Gastrocnemius medialis (tissue), 4 donors: ENCODE measurements at regions not wholly inside any gene's neighbourhood (a gene's known extent, or its start where the extent isn't known, plus 50 kb on each side); places are given as distances from the start of the nearest gene placed in this dataset.

Experiments
- ATAC-seq, 2 donors: fragments of 150-250 bp; one replicate each; pipeline ENCODE4 v1.9.1; 2016
- DNase-seq, 2 donors: peaks; one replicate each; pipeline ENCODE4 v3.0.0-alpha.2; 2019
- H3K27ac ChIP-seq, 4 donors: fragments of 200-600 bp; sonication (generic); 1 replicate in 1 of 4; 2 replicates in 3 of 4; pipeline ENCODE4 v1.5.1; 2016 to 2018; ENCODE audit warnings: mild to moderate bottlenecking in 2 of 4, moderate library complexity in 1 of 4
- H3K27me3 ChIP-seq, 3 donors: fragments of 200-600 bp; sonication (generic) in 2 of 3; 1 replicate in 1 of 3; 2 replicates in 2 of 3; pipeline versions ENCODE4 v1.5.1 to v1.6.0; 2016 to 2019; ENCODE audit warnings: mild to moderate bottlenecking in 1 of 3, moderate library complexity in 1 of 3
- H3K36me3 ChIP-seq, 2 donors: fragments of 200-600 bp; sonication (generic) in 1 of 2; one replicate each; pipeline ENCODE4 v1.5.1; 2017 to 2018
- H3K4me1 ChIP-seq, 2 donors: fragments of 200-600 bp; sonication (generic) in 1 of 2; one replicate each; pipeline ENCODE4 v1.5.1; 2016 to 2017; ENCODE audit warnings: mild to moderate bottlenecking in 2 of 2
- H3K4me3 ChIP-seq, 4 donors: fragments of 200-600 bp; sonication (generic) in 3 of 4; 1 replicate in 1 of 4; 2 replicates in 3 of 4; pipeline ENCODE4 v1.5.1; 2016 to 2019; ENCODE audit warnings: mild to moderate bottlenecking in 2 of 4
- H3K9me3 ChIP-seq, 3 donors: fragments of 200-600 bp; sonication (generic) in 2 of 3; 1 replicate in 1 of 3; 2 replicates in 2 of 3; pipeline ENCODE4 v1.5.1; 2016 to 2019
- POLR2A ChIP-seq, 2 donors: fragments of 450-650 bp; IDR thresholded peaks; one replicate each; pipeline ENCODE4 v1.6.1; 2017; ENCODE audit warnings: antibody characterized with exemption in 2 of 2, mild to moderate bottlenecking in 2 of 2, moderate library complexity in 2 of 2
- in situ Hi-C, 4 donors: fragments of 200-750 bp; cut with MboI; loops; one replicate each; pipeline versions ENCODE4 v1.15.0 to v1.8.0; 2017; ENCODE audit warnings: low sequenced_read_pairs in 4 of 4
- intact Hi-C: fragments of 100-400 bp; cut with DNase I; formaldehyde crosslinking; loops from one replicate; pipeline ENCODE4 v1.15.1; 2023; ENCODE audit warnings: low total_unique reads
- TF ChIP-seq, protein P1 (sequence below), 5 experiments: fragments of 450-650 bp in 3 of 5; fragments of 200-600 bp in 2 of 5; sonication (generic) in 2 of 5; IDR thresholded peaks in 4 of 5; conservative IDR thresholded peaks in 1 of 5; 1 replicate in 4 of 5; 2 replicates in 1 of 5; pipeline ENCODE4 v1.5.1; 2016 to 2019; ENCODE audit warnings: antibody characterized with exemption in 5 of 5, mild to moderate bottlenecking in 3 of 5, moderate library complexity in 3 of 5

DNA sequence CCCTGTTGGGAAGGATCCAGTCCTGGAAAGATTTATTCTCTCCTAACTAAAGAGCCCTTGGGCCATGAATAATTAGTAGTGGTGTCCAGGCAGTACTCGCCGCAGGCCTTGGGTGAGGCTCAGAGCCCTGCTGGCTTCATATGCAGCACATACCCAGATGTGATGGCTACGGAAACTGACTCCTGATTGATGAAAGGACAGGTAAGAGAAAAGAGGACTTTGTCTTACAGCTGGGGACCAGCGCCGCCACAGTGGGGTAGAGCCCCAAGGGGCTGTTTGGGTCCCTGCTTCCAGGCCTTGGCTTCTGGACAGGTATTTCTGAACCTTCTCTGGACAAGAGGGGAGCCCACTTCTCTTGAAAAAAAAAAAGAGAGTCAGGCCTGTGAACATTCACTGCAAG lies 1680.8 kb downstream of the EFNB2 start:
- Histone ChIP-seq H3K27ac (no peak overlapping the region), H3K27me3 (no peaks in the 10 kb centered on the region), H3K4me3 (no peak overlapping the region), H3K9me3 (no peaks in the 10 kb centered on the region), H3K36me3 (no peaks in the 10 kb centered on the region), H3K4me1 (no peaks in the 10 kb centered on the region)
- DNase-seq (no peak), ATAC-seq (no peak)
- in situ Hi-C loops (no loop called here), intact Hi-C loops (no loop called here)
- TF ChIP-seq, protein P1, sequence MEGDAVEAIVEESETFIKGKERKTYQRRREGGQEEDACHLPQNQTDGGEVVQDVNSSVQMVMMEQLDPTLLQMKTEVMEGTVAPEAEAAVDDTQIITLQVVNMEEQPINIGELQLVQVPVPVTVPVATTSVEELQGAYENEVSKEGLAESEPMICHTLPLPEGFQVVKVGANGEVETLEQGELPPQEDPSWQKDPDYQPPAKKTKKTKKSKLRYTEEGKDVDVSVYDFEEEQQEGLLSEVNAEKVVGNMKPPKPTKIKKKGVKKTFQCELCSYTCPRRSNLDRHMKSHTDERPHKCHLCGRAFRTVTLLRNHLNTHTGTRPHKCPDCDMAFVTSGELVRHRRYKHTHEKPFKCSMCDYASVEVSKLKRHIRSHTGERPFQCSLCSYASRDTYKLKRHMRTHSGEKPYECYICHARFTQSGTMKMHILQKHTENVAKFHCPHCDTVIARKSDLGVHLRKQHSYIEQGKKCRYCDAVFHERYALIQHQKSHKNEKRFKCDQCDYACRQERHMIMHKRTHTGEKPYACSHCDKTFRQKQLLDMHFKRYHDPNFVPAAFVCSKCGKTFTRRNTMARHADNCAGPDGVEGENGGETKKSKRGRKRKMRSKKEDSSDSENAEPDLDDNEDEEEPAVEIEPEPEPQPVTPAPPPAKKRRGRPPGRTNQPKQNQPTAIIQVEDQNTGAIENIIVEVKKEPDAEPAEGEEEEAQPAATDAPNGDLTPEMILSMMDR (IDR thresholded peaks at IDR 0.05 in 4 of 5, conservative IDR thresholded peaks at IDR 0.05 in 1 of 5) = no peak
- TF ChIP-seq POLR2A (IDR thresholded peaks at IDR 0.05) = no peak

DNA sequence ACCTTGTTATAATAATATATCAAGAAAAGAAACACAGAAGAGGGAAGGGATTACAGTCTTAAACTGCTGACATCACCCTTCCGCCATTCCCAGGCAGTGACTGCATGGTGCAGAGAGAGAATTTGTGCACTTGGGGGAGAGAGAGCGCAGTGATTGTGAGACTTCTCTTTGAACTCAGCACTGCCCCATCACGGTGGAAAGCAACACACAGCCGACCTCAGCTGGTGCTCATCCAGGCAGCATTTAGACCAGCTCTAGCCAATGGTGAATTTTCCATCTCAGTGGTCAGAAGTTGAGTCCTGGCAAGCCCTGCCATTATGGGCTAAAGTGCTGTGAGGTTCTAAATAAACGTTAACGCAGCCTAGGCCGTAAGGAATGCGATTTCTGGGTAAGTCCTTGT lies 1681.5 kb downstream of the EFNB2 start:
- ATAC-seq (no peak), DNase-seq (no peak)
- intact Hi-C loops = no loop called here
- H3K4me3 ChIP-seq = no peak overlapping the region
- no peaks in the 10 kb centered on the region for H3K27me3 ChIP-seq
- in situ Hi-C loops = no loop called here
- H3K9me3 ChIP-seq = no peaks in the 10 kb centered on the region
- no peaks in the 10 kb centered on the region for H3K4me1 ChIP-seq
- no peak for TF ChIP-seq POLR2A (IDR thresholded peaks at IDR 0.05)
- TF ChIP-seq, protein P1 (IDR thresholded peaks at IDR 0.05 in 4 of 5, conservative IDR thresholded peaks at IDR 0.05 in 1 of 5) = no peak
- no peaks in the 10 kb centered on the region for H3K36me3 ChIP-seq
- no peak overlapping the region for H3K27ac ChIP-seq

DNA sequence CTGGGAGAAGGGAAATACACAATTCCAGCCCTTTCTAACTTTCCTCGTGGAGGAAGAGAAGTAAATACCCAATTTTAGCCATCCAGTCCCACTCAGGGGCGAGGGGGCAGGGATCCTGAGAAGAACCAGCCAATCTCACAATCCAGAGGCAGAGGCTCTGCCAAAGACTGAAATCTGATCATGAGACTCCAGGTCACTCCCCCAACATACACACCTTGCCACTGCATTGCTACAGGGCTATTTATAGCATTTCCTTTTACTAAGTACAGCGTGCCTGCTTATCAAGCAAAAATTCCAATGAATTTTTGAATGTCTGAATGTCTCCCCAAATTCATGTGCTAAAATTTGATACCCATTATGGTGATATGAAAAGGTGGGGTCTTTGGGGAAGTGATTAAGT lies 1687.5 kb downstream of the EFNB2 start:
- intact Hi-C loops (no loop called here), in situ Hi-C loops (no loop called here)
- H3K9me3 ChIP-seq = no peaks in the 10 kb centered on the region
- no peak overlapping the region for H3K27ac ChIP-seq
- no peaks in the 10 kb centered on the region for H3K4me1 ChIP-seq
- ATAC-seq (no peak), DNase-seq (no peak)
- no peak overlapping the region for H3K4me3 ChIP-seq
- TF ChIP-seq, protein P1 (IDR thresholded peaks at IDR 0.05 in 4 of 5, conservative IDR thresholded peaks at IDR 0.05 in 1 of 5) = no peak
- no peak for TF ChIP-seq POLR2A (IDR thresholded peaks at IDR 0.05)
- H3K27me3 ChIP-seq = no peaks in the 10 kb centered on the region
- no peaks in the 10 kb centered on the region for H3K36me3 ChIP-seq

DNA sequence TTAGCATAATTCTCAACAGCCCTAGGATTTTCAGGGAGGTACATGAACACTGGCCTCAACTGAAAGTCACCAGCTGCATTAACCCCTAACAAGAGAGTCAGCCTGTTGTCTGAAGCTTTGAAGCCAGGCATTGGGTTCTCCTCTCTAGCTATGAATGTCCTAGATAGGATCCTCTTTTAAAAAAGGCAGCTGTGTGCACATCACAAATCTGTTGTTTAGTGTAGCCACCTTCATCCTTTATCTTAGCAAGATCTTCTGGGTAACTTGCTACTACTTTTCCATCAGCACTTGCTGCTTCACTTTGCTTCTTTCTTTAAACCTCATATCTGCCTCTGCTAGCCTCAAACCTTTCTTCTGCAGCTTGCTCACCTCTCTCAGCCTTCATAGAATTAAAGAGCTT lies 1692.1 kb downstream of the EFNB2 start:
- Histone ChIP-seq H3K36me3 (no peaks in the 10 kb centered on the region), H3K4me1 (no peaks in the 10 kb centered on the region), H3K27me3 (no peaks in the 10 kb centered on the region), H3K9me3 (no peaks in the 10 kb centered on the region), H3K27ac (no peak overlapping the region), H3K4me3 (no peak overlapping the region)
- ATAC-seq = no peak
- no peak for TF ChIP-seq POLR2A (IDR thresholded peaks at IDR 0.05)
- TF ChIP-seq, protein P1 (IDR thresholded peaks at IDR 0.05 in 4 of 5, conservative IDR thresholded peaks at IDR 0.05 in 1 of 5) = no peak
- in situ Hi-C loops = no loop called here
- no peak for DNase-seq
- intact Hi-C loops = no loop called here

DNA sequence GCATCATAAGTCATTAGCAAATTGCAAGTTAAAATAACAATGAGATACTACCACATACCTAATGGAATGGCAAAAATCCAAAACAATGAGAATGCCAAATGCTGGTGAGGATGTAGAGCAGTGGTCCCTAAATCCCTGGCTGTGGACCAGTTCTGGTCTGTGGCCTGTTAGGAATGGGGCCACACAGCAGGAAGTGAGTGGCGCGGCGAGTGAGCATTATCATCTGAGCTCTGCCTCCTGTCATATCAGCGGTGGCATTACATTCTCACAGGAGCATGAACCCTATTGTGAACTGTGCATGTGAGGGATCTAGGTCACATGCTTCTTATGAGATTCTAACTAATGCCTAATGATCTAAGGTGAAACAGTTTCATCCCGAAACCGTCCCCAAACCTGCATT lies 1694.4 kb downstream of the EFNB2 start:
- Histone ChIP-seq H3K4me3 (no peak overlapping the region), H3K4me1 (no peaks in the 10 kb centered on the region), H3K27ac (no peak overlapping the region), H3K9me3 (no peaks in the 10 kb centered on the region), H3K27me3 (no peaks in the 10 kb centered on the region), H3K36me3 (no peaks in the 10 kb centered on the region)
- TF ChIP-seq POLR2A (IDR thresholded peaks at IDR 0.05) = no peak
- TF ChIP-seq, protein P1 (IDR thresholded peaks at IDR 0.05 in 4 of 5, conservative IDR thresholded peaks at IDR 0.05 in 1 of 5) = no peak
- no peak for DNase-seq
- in situ Hi-C loops (no loop called here), intact Hi-C loops (no loop called here)
- ATAC-seq = no peak
